Esophagus muscularis mucosa (tissue), 3 donors: ENCODE measurements at regions not wholly inside any gene's neighbourhood (a gene's known extent, or its start where the extent isn't known, plus 50 kb on each side); places are given as distances from the start of the nearest gene placed in this dataset.

Experiments used
- POLR2A ChIP-seq: fragments of 450-650 bp; IDR thresholded peaks from one replicate; pipeline ENCODE4 v1.6.1; 2017; ENCODE audit warnings: antibody characterized with exemption, moderate library complexity, mild to moderate bottlenecking, low read depth
- TF ChIP-seq, protein P1 (sequence below), 3 experiments: fragments of 200-600 bp in 2 of 3; fragments of 450-650 bp in 1 of 3; sonication (generic) in 2 of 3; IDR thresholded peaks; one replicate each; pipeline ENCODE4 v1.5.1; 2017 to 2019; ENCODE audit warnings: antibody characterized with exemption in 3 of 3, mild to moderate bottlenecking in 2 of 3, moderate library complexity in 1 of 3

DNA sequence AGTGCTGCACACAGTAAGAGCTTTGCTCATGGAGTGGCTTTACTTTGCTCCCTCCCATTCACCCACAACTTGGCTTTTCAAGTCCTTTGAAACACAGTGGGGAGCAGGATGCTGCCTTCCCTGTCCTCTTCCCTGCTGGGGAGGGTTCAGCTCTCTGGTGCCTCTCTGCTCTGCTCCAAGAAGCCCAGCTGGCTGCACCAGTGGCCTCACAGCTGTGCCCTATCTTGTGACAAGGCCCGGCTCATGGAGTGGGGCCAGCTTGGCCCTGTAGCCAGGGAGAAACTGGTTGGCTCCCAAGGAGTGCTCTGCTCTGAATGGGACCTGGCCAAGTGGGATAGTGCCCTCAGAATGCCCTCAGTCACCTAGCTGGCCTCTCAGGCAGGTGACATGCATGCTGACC lies 212.3 kb upstream of the ZMIZ1 start:
- TF ChIP-seq, protein P1, sequence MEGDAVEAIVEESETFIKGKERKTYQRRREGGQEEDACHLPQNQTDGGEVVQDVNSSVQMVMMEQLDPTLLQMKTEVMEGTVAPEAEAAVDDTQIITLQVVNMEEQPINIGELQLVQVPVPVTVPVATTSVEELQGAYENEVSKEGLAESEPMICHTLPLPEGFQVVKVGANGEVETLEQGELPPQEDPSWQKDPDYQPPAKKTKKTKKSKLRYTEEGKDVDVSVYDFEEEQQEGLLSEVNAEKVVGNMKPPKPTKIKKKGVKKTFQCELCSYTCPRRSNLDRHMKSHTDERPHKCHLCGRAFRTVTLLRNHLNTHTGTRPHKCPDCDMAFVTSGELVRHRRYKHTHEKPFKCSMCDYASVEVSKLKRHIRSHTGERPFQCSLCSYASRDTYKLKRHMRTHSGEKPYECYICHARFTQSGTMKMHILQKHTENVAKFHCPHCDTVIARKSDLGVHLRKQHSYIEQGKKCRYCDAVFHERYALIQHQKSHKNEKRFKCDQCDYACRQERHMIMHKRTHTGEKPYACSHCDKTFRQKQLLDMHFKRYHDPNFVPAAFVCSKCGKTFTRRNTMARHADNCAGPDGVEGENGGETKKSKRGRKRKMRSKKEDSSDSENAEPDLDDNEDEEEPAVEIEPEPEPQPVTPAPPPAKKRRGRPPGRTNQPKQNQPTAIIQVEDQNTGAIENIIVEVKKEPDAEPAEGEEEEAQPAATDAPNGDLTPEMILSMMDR (IDR thresholded peaks at IDR 0.05) = no peak
- no peak for TF ChIP-seq POLR2A
